Heart left ventricle (tissue), 16 donors: ENCODE measurements at regions not wholly inside any gene's neighbourhood (a gene's known extent, or its start where the extent isn't known, plus 50 kb on each side); places are given as distances from the start of the nearest gene placed in this dataset.

Source experiments
- ATAC-seq, 4 donors: fragments of 200-7000 bp; cut with Tn5 transposase; one replicate each; pipeline ENCODE4 v1.9.1; 2020 to 2022; ENCODE audit warnings: moderate library complexity in 4 of 4, mild to moderate bottlenecking in 3 of 4, moderate number of reproducible peaks in 1 of 4
- DNase-seq, 5 donors: peaks; one replicate each; pipeline ENCODE4 v3.0.0-alpha.2; 2020
- H3K27ac ChIP-seq, 12 donors: fragments of 200-600 bp; sonication (generic) in 4 of 12; one replicate each; pipeline versions ENCODE4 v1.5.0 to v1.8.0; 2016 to 2022; ENCODE audit warnings: mild to moderate bottlenecking in 2 of 12
- H3K27me3 ChIP-seq, 9 donors: fragments of 200-600 bp; sonication (generic) in 2 of 9; one replicate each; pipeline versions ENCODE4 v1.5.1 to v1.8.0; 2016 to 2022; ENCODE audit warnings: mild to moderate bottlenecking in 3 of 9
- H3K36me3 ChIP-seq, 9 donors: fragments of 200-600 bp; sonication (generic) in 2 of 9; one replicate each; pipeline versions ENCODE4 v1.5.0 to v1.8.0; 2018 to 2022; ENCODE audit warnings: mild to moderate bottlenecking in 2 of 9
- H3K4me1 ChIP-seq, 12 donors: fragments of 200-600 bp; sonication (generic) in 4 of 12; one replicate each; pipeline versions ENCODE4 v1.5.0 to v1.8.0; 2016 to 2022; ENCODE audit warnings: mild to moderate bottlenecking in 3 of 12
- H3K4me3 ChIP-seq, 12 donors: fragments of 200-600 bp; sonication (generic) in 4 of 12; one replicate each; pipeline versions ENCODE4 v1.5.0 to v1.8.0; 2017 to 2022; ENCODE audit warnings: mild to moderate bottlenecking in 9 of 12, moderate library complexity in 4 of 12
- H3K9me3 ChIP-seq, 12 donors: fragments of 200-600 bp; sonication (generic) in 4 of 12; one replicate each; pipeline versions ENCODE4 v1.5.0 to v1.8.0; 2016 to 2022; ENCODE audit warnings: mild to moderate bottlenecking in 1 of 12
- POLR2A ChIP-seq, 2 donors: fragments of 450-650 bp; IDR thresholded peaks; one replicate each; pipeline ENCODE4 v1.6.1; 2017; ENCODE audit warnings: antibody characterized with exemption in 2 of 2, mild to moderate bottlenecking in 2 of 2, moderate library complexity in 2 of 2
- WGBS, 4 donors: extraction: QIAGEN DNeasy Blood & Tissue Kit in 2 of 4; methylation state at CpG; one replicate each; pipeline versions ENCODE4 v1.1.5 to v1.1.7; 2013 to 2018; 5-methylcytosine and 5-hydroxymethylcytosine counted together
- intact Hi-C, 10 donors: fragments of 100-400 bp; cut with DNase I; formaldehyde crosslinking; loops; one replicate each; pipeline versions ENCODE4 v1.11.1 to v1.14.2; 2022
- TF ChIP-seq, protein P1 (sequence below), 12 donors: fragments of 200-600 bp; sonication (generic) in 4 of 12; IDR thresholded peaks; one replicate each; pipeline versions ENCODE4 v1.5.0 to v1.8.0; 2018 to 2022; ENCODE audit warnings: antibody characterized with exemption in 12 of 12, mild to moderate bottlenecking in 5 of 12
- donor health status: ischemic (EF 13 %, LVEDD 7.1; RV severe dilation, severe dysfunction).
- donor health status: healthy with polysubstance abuse.
- donor health status: DM: no; HTN: yes; CAD: no.
- donor health status: DM: no; HTN: no; CAD: no.
- donor health status: ischemic (EF 25% LVEDD 6.9; RV normal size, moderate dysfunction).
- donor health status: ischemic (EF 25% LVEDD 5.7; RV mildly dilated, moderate dysfunction).
- donor health status: healthy.
- donor health status: DM: yes; HTN: yes; CAD: no.
- donor health status: ischemic (EF 35%, LVEDD 5.7; RV mildly dilated, moderate dysfunction).
- donor health status: nonischemic (EF 11% LVEDD 7.7; RV severe dilation, severe dysfunction).
- donor health status: DM: yes; HTN: yes; CAD: no.
- donor health status: PGD.
- donor health status: ischemic (EF 29% LVEDD 5.4; RV normal size, mild dysfunction).
- donor health status: nonischemic (EF 23%, LVEDD 6.1; RV moderate dilation, normal function).

GRCh38 chr16:87549627-87550494 is 52.4 kb upstream of the JPH3 start:
- Histone ChIP-seq H3K4me1 (peaks cover 0 to 7% (median 0%) of the 10 kb centered on the region in 12 donors), H3K27ac (no peak overlapping the region), H3K9me3 (peaks cover 0 to 11% (median 0%) of the 10 kb centered on the region in 12 donors), H3K4me3 (no peak overlapping the region), H3K27me3 (peaks cover 0 to 9% (median 0%) of the 10 kb centered on the region in 9 donors), H3K36me3 (no peaks in the 10 kb centered on the region)
- TF ChIP-seq, protein P1, sequence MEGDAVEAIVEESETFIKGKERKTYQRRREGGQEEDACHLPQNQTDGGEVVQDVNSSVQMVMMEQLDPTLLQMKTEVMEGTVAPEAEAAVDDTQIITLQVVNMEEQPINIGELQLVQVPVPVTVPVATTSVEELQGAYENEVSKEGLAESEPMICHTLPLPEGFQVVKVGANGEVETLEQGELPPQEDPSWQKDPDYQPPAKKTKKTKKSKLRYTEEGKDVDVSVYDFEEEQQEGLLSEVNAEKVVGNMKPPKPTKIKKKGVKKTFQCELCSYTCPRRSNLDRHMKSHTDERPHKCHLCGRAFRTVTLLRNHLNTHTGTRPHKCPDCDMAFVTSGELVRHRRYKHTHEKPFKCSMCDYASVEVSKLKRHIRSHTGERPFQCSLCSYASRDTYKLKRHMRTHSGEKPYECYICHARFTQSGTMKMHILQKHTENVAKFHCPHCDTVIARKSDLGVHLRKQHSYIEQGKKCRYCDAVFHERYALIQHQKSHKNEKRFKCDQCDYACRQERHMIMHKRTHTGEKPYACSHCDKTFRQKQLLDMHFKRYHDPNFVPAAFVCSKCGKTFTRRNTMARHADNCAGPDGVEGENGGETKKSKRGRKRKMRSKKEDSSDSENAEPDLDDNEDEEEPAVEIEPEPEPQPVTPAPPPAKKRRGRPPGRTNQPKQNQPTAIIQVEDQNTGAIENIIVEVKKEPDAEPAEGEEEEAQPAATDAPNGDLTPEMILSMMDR (IDR thresholded peaks at IDR 0.05) = no peak
- no peak for TF ChIP-seq POLR2A (IDR thresholded peaks at IDR 0.05)
- no peak for ATAC-seq
- intact Hi-C loops = loop anchor here in 7 of 10 donors (2.0 to 10.0 kb wide), 5 partner anchors 85 to 225 kb away; no protein-coding TSS in a partner anchor
- no peak for DNase-seq
- 70 to 81% (median 77%) methylated on average over 34 of the region's 34 CpGs for WGBS, 4 donors

- Histone ChIP-seq H3K36me3 (no peaks in the 10 kb centered on the region), H3K9me3 (peaks cover 0 to 11% (median 0%) of the 10 kb centered on the region in 12 donors), H3K4me1 (peaks cover 0 to 7% (median 0%) of the 10 kb centered on the region in 12 donors), H3K4me3 (no peak overlapping the region), H3K27ac (no peak overlapping the region), H3K27me3 (no peaks in the 10 kb centered on the region)
- no peak for DNase-seq
- 14 to 31% (median 28%) methylated on average over 2 to 3 of the region's 3 CpGs for WGBS, 4 donors
- ATAC-seq = no peak
- intact Hi-C loops = loop anchor here in 5 of 10 donors (10.0 kb wide), 3 partner anchors 123 to 223 kb away; no protein-coding TSS in a partner anchor
- TF ChIP-seq, protein P1 (IDR thresholded peaks at IDR 0.05) = no peak
- no peak for TF ChIP-seq POLR2A (IDR thresholded peaks at IDR 0.05)
Observed at GRCh38 chr16:87548046-87548445, 54.3 kb upstream of the JPH3 start.

DNA sequence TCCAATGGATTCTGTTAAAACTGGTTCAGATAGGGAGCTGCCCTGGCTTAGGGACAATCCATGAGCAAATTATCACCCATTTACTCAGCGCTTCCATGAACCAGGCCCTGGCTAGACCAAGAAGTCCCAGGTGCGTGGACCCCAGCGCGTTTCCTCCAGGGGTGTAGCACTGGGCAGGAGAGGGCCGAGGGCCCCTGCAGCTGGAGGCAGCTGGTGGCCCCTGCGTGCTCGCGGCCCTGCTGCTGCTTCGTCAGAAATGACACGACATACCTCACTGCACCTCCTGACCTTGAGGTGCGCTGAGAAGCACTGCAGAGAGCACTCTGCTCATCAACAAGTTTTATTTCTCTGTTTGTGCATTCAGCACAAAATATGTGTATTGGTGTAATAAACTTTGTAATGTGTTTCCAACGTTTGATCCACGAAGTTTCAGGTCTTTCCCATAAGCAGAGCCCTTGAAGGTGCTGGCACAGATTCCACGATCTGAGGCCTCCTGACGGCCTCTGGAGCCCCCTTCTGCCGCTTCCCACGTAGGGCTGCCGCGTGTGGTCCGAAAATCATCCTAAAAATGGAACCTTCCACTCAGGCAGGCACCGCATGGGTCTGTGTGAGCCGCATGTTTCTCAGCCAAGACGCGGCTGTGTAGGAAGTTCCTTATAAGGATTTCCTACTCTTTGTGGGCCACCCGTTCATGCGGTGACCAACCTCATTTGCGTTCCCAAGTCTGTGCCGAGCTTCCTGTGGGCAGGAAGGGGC is 50.8 kb upstream of the ZCCHC14 start:
- H3K4me1 ChIP-seq = peaks cover 0 to 26% (median 11%) of the 10 kb centered on the region in 12 donors
- ATAC-seq (peak in 2 of 4 donors; percentile 39 to 72), DNase-seq (peak in 2 of 5 donors; percentile 6 to 57)
- TF ChIP-seq, protein P1 (IDR thresholded peaks at IDR 0.05) = peak in 6 of 12 donors; percentile 9 to 68 (median 46)
- no peak for TF ChIP-seq POLR2A (IDR thresholded peaks at IDR 0.05)
- H3K9me3 ChIP-seq = peaks cover 0 to 11% (median 0%) of the 10 kb centered on the region in 12 donors
- peaks cover 0 to 7% (median 0%) of the 10 kb centered on the region in 9 donors for H3K27me3 ChIP-seq
- no peaks in the 10 kb centered on the region for H3K36me3 ChIP-seq
- H3K27ac ChIP-seq = no peak overlapping the region
- WGBS, 4 donors = 60 to 82% (median 67%) methylated on average over 22 to 28 of the region's 28 CpGs
- H3K4me3 ChIP-seq = no peak overlapping the region
- intact Hi-C loops = loop anchor here in 7 of 10 donors (2.0 to 10.0 kb wide), 7 partner anchors 53 to 219 kb away; partner anchors contain the start of gene MAP1LC3B (in 1 of the 7)
